ENCODE measurements at regions not wholly inside any gene's neighbourhood (a gene's known extent, or its start where the extent isn't known, plus 50 kb on each side); places are given as distances from the start of the nearest gene placed in this dataset.

- TF ChIP-seq CTCF (IDR thresholded peaks at IDR 0.05; ENCODE audit: low read depth, low read length): no peak
- no peak for TF ChIP-seq POLR2A (IDR thresholded peaks at IDR 0.05; ENCODE audit: extremely low read depth, insufficient read length)
Observed at GRCh38 chr12:74620921-74621320, 83.3 kb downstream of the ATXN7L3B start.

Measured in NB4 (cell line).